ENCODE measurements at regions not wholly inside any gene's neighbourhood (a gene's known extent, or its start where the extent isn't known, plus 50 kb on each side); places are given as distances from the start of the nearest gene placed in this dataset.

DNA sequence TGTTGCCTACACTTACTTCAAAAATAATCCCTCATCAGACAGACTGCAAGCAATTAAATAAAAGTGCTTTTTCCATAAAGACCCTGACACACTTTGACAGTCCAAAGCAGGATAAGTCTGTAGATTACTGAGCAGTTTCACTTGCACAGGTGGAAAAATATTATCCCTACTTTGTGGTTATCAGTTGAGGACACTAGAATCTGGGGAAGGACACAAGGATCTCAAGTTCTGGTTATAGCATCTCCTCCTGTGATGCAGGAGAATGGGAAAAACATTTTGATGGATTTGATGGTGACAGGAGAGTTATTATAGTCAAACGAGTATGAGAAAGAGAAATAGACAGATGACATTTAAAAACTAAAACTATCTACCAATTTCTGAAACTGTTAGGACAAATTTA lies 122.9 kb upstream of the PCDH9 start:
- TF ChIP-seq CTCF (IDR thresholded peaks at IDR 0.05) (no peak), POLR2AphosphoS5 (IDR thresholded peaks at IDR 0.05; ENCODE audit: low read depth, low read length) (no peak), TCF7L2 (IDR thresholded peaks at IDR 0.05; ENCODE audit: low read depth, low read length) (no peak)
